HG03342 (cell line): ENCODE measurements at regions not wholly inside any gene's neighbourhood (a gene's known extent, or its start where the extent isn't known, plus 50 kb on each side); places are given as distances from the start of the nearest gene placed in this dataset.
"Not testable (repeated sequence)": the region's sequence is repeated elsewhere in the genome, so short reads cannot be mapped to it uniquely, and the experiment has no call there.

ENCODE experiments used
- ATAC-seq: cut with Tn5 transposase; IDR thresholded peaks from one replicate; pipeline ENCODE4 v1.9.1; 2021; ENCODE audit warnings: mild to moderate bottlenecking, moderate library complexity; ENCODE audit not compliant: unreplicated experiment

DNA sequence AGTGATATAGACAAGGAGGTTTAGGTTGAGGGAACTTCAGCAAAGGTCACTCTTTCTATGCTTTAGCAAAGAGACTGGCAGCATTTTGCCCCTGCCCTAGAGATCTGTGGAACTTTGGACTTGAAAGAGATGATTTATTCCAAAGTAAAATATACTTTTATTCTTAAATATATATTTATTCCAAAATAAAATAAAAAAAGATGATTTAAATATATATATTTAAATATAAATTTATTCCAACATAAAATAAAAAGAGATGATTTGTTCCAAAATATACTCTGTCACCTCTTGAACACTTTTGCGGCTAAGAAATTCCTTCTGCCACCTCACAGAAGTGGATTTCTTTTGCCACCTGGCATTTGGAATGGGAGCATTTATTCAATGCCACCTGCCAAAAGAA, 521.3 kb upstream of the CHORDC1 start:
- no peak for ATAC-seq

DNA sequence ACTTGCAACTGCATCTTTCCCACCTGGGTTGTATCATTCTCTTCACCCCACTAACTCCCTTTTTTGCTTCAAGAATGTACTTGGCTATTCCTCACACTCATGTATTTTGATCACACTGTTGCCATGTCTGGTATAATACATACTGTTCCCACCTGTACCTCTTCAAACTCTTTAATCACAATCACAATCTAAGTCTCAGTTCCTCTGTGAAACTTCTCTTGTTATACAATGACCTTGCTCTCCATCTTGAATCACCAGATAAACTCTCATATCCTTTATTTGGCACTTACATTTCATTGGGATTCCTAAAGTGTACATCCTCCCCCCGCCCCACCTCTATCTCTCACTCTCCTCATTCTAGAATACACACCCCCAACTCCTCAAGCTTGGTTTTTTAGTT, 516.0 kb upstream of the CHORDC1 start:
- ATAC-seq, result no peak

DNA sequence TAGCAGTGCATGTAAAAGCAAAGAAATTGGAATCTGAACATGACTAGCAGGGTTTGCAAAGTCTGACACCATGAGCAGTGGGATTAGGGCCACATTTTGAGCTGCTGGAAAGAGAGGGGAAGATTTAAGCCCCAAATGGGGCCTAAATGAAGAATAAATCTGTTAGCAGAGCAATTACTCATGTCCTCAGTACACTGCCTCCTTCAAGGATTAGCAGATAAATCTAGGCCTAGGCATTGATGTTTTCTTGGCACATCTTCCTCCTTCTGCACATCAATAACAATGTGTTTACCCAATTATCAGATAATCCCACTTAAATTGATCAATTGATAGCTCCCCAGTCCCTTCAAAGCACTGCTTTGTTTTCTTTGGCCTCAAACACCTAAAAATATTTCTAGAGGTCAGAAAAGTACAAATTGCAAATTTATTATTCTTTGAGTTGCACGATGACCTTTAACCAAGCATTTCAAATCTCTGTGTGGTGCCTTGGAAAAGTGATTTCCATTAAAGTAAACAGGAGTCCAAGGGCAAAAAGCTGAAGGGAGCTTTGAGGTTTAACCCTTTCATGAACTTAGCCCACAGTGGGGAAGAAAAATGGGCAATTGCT, 514.7 kb upstream of the CHORDC1 start:
- no peak for ATAC-seq

DNA sequence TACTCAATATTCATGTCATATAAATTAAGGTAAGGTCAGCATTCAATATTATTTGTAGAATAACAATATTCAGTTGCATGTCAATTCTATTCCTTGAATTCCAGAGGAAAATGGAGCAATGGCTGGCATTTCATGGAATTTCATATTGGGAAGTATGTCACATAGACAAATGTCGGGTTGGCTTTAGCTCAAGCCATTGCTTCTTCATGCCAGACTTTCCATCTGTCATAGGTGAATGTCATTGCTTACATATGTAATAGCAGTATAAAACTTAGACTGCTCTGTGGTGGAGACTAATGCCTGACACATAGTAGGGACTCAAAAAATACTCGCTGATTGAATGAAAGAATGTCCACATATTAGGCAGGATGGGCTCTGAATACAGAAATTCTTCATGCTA, 509.6 kb upstream of the CHORDC1 start:
- ATAC-seq, result no peak

DNA sequence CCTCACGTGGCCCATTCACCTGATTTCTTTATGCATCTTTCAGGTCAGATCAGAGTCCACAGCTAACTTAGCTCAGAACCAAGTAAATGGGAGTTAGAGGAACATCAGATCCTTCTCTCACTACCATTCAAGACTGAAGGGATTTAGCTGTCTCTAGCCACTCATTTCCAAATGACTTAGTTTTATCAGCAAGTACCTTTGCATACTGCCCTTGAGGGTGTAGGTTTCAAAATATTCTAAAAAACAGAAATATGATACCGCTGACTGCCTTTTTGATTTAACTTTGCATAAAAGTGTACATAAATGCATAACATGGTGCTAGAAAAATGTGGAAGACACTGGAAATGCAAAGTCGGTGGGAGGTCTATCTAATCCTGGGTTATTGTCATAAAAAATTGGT, 500.6 kb upstream of the CHORDC1 start:
- no peak for ATAC-seq

DNA sequence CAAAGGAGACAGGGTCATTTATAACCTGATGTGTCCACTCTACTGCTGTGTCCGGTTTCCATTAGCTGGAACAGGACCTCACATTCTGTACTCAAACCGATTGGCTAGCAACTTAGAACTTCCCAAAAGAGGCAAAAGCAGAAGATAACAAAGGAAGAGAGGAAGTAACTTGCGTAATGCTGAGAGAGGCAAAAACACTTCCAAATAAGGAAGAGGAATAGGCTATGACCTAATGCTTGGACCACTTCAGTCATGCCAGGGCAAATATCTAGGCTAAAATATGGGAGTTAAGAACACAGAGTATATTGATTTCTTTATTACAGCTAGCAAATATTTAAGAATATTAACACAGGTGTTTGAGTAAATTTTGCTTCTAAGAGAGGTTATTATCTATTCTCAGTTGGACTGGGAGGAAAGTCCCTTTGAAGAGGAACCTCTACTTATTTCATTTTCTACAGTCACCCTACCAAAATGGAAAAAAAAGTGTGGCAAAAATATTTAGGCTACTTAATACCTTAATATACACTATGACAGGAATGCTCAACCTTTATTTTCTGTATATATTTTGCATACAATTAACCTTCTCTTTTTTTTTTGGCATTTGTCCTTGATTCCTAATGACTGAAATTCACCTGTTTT, 499.8 kb upstream of the CHORDC1 start:
- ATAC-seq, result no peak

DNA sequence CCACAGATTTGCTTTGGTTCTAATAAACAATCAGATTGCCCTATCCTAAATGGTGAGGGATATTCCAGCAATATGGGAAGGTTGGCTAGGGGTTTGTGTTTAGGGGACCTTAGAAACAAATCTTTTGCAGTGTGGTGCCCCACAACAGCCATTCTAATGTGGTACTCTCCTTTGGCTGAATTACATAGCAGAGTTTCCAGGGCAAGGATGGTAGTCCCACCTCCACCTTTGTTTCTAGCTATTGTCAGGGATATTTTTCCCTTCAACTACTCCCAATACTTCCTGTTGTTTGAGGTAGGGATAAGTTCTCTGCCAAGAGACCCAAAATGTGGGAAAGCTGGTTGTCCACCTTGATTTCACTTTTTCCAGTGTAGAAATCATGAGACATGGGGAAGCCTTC, 494.7 kb upstream of the CHORDC1 start:
- ATAC-seq, result no peak

DNA sequence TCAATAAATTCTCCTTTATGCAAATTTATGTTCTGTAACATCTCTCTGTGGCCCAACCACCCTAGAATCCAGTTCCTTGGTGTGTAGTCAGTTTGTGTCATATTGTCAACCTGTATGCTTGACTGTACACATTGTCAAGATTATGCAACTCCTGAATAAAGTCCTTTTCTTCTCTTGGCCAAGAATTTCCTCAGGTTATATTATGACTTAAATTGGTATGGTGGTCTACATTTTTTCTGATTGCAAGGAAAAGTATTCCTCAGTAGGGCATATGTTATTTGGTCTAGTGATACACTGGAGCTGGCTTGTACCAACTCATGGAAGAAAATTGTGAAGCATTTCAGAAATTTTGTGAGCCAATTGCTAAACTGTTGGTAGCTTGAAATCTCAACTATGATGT, 482.8 kb upstream of the CHORDC1 start:
- no peak for ATAC-seq

DNA sequence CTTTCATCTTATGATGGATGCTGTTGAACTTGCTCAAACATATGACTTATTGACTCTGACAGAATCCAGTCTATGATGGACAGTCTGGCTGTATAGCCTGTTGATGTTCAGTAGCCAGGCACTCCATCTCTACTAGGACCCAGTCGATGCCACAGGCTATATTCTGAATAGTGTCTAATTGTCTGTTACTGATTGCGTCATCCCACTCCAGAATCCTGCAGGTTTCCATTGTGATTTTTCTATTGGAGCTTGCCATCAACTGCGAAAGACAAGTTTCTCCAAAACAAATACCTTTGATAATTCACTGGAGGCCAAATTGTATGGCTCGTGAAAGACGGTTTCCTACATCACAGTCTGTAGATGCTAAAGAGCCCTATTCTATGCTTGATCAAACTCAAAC, 481.7 kb upstream of the CHORDC1 start:
- ATAC-seq, result no peak

DNA sequence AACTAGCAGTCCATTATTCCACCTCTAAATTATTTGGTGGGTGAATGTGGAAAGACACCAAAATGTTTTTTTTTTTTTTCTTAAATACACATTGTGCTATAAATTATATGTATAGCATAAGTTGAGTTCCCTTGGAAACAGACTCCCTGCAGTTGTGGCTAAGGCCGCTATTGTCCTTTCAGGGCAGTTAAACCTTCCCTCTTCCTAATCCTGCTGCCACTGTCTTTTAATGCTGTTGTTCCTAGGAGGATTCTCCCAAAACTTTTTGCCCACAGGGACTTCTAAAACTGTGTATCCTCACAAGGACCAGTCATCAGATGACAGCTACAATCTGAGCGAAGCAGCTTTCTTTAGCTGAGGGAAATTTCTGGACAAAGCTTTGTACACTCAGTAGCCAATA, 478.9 kb upstream of the CHORDC1 start:
- no peak for ATAC-seq

DNA sequence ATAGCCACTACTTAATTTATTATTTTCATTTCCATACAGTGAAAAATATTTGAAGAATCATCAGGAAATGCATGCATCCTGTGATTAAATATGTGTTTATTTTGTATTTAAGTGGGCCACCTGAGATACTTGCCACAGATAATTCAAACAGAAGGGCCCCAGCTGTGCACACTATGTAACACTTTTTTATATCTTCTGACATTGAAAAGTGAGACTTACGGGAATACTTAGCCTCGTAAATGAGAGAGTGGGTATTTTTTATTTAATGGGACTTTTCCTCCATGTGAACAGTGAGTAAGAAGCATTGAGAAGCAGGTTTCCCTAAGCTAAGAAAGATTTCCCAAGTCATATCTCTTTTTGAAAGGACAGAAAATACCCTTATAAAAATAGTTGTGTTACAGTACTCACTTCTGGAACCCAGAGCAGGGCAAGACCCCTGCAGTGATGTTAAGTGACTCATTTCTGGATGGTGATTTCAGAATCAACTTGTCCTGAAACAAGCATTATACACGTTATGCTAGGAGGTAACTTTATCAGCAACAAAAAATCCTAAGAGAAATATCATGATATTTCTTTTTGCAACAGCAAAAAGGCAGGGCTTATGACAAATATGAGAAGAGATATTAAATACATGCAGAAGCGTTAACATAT, 478.1 kb upstream of the CHORDC1 start:
- no peak for ATAC-seq

DNA sequence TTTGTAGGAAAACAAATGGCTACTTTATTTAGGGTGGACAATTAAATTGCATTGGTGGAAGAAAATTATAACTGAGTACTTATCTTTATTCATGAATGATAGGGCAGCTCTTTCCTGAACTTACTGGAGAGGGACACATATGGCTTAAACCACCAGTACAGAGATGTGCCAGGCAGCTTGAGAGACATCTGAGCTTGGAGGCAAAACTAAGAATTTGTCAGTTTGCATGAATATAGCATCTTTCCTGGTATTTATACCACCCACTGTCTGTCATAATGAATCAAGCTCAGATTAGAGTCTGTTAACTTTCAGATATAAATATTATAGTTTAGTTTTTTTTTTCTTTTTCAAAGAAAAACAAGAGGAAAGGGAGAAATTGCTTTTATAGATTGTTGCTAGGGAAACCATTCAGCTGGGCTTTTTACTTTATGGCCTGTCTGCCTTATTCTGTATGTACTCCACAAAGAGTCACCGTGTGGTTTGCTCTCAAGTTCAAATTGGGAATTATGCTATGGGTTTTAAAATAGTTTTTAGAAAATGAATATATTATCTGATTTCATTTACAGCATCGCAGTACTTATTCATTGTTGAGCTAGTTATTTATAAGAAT, 477.0 kb upstream of the CHORDC1 start:
- no peak for ATAC-seq

DNA sequence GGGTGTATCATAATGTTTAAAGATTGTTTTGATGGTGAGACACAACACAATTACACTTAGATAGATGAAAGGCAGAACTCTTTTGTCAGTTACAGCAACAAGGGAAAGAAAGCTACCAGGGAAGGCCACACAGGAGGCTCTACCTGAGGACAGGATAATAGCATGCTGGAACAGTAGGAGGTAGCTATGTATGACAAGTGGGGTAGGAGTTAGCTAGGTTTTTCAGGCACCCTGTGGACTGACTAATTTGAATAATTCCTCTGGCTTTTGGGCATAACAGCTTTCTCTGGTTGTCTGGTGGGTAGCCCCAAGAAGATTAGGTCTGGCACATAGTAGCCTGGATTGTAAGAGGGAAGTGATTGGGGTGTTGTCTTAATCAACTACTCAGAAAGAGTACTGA, 475.4 kb upstream of the CHORDC1 start:
- no peak for ATAC-seq

DNA sequence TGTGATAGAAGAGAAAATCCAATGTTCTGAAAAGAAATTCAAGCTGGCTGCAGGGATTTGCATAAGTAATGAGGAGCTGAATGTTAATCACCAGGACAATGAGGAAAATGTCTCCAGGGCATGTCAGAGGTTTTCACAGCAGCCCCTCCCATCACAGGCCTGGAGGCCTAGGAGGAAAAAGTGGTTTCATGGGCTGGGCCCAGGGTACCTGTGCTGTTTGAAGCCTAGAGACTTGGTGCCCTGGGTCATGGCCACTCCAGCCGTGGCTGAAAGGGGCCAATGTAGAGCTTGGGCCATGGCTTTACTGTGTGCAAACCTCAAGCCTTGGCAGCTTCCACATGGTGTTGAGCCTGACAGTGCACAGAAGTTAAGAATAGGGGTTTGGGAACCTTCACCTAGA, 452.6 kb upstream of the CHORDC1 start:
- ATAC-seq, result not testable (repeated sequence)

DNA sequence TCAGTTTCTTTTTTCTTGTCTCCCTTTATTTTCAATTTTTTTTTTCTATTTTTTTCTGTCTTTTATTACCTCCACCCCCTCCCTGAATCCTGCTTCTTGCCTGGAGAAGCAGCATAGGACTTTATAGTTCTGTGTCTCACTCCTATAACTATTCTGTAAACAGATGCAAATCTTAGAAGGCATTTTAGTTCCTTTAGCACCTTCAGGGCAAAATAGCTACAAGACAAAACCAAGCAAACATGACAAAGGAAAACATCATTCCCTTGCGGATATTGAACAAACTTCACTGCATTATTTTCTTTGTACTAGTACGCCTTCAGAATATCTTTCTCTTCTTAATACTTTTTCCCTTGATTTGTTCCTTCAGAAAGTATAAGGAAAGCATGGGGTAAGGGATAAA, 446.2 kb upstream of the CHORDC1 start:
- no peak for ATAC-seq

DNA sequence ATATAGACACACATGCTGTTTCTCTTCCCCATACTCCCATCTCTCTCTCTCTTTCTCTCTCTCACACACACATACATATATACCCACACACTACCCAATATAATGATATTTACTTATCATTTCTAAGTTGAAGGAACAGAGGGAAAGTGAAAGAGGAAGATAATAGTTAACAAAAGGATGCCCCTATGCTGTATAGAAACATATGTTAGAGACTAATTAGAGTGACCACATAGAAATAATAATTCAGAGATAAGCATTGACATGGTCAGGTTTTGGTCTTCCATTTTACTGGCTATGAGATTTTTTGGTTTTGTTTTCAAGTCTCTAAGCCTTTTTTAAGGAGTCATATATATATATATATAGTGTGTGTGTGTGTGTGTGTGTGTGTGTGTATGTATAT, 445.7 kb upstream of the CHORDC1 start:
- no peak for ATAC-seq

DNA sequence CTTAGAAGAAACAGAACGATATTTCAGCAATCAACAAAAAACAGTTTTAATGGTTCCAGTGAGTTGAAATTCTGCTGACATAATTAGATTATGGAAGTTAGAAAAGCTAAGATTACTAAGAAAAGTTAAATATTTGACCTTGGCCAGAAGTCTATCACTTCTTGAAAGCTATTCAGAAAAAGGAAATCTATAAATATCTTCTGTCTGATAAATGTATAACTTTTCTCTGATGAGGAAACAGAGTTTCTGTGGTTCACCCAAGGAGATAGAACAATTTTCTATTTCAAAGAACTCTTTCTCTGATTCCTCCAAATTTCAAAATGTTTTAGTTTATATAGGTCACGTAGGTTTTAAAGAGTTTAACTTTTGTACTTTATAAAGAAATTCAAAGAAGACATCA, 438.4 kb upstream of the CHORDC1 start:
- no peak for ATAC-seq

DNA sequence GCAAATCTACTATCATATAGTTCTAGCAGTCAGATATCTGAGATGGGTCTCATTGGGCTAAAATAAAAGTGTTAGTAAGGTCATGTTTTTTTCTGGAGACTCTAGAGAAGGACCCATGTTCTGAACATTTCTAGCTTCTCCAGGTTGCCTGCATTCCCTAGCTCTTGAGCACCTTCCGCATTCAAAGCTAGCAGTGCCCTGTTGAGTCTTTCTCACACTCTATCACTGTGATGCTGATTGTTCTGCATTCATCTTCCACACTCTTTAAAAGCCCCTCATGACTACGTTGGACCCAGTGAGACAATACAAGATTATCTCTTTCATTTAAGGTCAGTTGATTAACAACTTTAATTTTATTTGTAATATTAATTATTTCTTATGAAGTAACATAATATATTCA, 433.3 kb upstream of the CHORDC1 start:
- no peak for ATAC-seq

DNA sequence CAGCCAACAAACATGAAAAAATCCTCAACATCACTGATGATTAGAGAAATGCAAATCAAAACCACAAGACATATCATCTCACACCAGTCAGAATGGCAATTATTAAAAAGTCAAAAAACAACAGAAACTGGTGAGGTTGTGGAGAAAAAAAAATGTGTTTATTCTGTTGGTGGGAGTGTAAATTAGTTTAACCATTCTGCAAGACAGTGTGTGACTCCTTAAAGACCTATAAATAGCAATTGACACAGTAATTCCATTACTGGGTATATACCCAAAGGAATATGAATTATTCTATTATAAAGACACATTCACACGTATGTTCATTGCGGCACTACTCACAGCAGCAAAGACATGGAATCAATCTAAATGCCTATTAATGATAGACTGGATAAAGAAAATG, 427.3 kb upstream of the CHORDC1 start:
- ATAC-seq, result no peak

DNA sequence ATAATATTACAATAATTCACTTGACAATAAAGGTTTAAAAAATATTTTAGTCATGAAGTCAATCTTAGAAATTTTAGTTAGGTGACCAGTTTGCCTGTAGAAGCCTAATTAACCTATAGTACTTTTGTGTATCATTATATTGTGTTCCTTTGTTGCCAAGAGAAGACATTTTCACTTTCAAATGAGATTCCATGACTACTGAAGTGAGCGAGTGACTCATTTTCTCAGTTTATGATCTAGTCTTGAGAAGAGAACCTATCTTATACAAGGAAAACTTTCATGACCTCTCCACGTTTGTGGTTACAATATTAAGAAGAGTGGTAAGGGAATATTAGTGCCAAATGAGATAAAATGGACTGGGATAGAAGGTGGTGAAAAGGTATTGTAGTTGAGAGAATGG, 423.9 kb upstream of the CHORDC1 start:
- ATAC-seq, result no peak

DNA sequence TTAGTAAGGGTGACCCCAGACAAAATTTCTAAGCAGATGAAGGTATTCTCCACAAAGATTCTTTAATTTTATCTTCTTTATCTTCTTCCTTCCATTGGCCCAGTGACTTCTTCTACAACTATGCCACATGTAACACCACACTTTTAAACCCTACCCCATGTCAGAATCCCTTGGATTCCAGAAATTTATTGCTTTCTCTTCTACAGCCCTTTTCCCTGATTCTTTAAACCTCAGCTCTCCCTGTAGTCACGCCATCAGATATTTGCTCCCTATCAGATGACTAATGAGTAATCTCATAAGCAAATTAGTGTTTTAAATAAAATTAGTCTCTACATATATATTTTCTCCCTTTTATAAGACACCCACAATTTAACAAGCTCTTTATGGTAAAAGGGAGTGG, 423.4 kb upstream of the CHORDC1 start:
- ATAC-seq, result no peak

DNA sequence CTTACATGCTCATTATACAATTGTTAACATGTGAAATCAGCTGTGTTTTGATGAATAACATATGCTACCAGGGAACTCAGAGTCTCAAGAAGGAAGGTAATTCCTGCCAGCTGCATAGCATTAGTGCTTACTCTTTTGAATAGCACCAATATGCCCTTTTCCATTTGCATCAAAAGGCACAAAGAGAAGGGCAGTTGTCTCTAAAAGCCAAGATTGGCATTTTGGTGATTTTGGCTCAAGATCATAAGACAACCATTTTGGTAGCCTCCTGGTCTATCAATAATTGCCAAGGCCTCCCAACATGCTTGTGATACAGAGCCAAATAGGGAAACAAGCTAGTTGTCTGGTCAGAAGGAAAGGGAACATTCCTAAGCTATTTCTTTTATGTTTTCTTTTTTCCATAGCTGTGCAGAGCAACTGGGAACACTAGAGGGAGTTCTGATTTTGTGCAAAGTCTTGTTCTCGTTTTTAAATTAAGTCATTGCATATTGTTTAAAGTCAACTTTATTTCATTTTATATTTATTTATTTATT, 416.7 kb upstream of the CHORDC1 start:
- ATAC-seq, result no peak
